Liver (tissue), 3 donors: ENCODE measurements at regions not wholly inside any gene's neighbourhood (a gene's known extent, or its start where the extent isn't known, plus 50 kb on each side); places are given as distances from the start of the nearest gene placed in this dataset.

ENCODE experiments used
- EGR1 ChIP-seq, 2 donors: IDR thresholded peaks; 2 replicates each; pipeline ENCODE4 v1.6.1; 2016 to 2018; ENCODE audit warnings: antibody characterized with exemption in 2 of 2, low read depth in 2 of 2
- FOXA1 ChIP-seq: IDR thresholded peaks from 2 replicates; pipeline ENCODE4 v1.6.1; 2016; ENCODE audit warnings: antibody characterized with exemption
- GABPA ChIP-seq, 2 donors: IDR thresholded peaks in 1 of 2; conservative IDR thresholded peaks in 1 of 2; 2 replicates each; pipeline ENCODE4 v1.6.1; 2016; ENCODE audit warnings: antibody characterized with exemption in 2 of 2, mild to moderate bottlenecking in 1 of 2, moderate library complexity in 1 of 2
- JUND ChIP-seq, 2 donors: IDR thresholded peaks; 2 replicates each; pipeline ENCODE4 v1.6.1; 2016; ENCODE audit warnings: antibody characterized with exemption in 2 of 2
- RAD21 ChIP-seq, 2 donors: IDR thresholded peaks; 2 replicates each; pipeline ENCODE4 v1.6.1; 2016; ENCODE audit warnings: antibody characterized with exemption in 2 of 2, mild to moderate bottlenecking in 2 of 2
- RXRA ChIP-seq, 2 donors: IDR thresholded peaks; 2 replicates each; pipeline ENCODE4 v1.6.1; 2017 to 2018; ENCODE audit warnings: antibody characterized with exemption in 2 of 2, mild to moderate bottlenecking in 1 of 2
- SP1 ChIP-seq: IDR thresholded peaks from 2 replicates; pipeline ENCODE4 v1.6.1; 2018; ENCODE audit warnings: antibody characterized with exemption, mild to moderate bottlenecking
- TAF1 ChIP-seq: conservative IDR thresholded peaks from 2 replicates; pipeline ENCODE4 v1.6.1; 2016; ENCODE audit warnings: antibody characterized with exemption, mild to moderate bottlenecking
- YY1 ChIP-seq: IDR thresholded peaks from 2 replicates; pipeline ENCODE4 v1.6.1; 2016; ENCODE audit warnings: antibody characterized with exemption, mild to moderate bottlenecking
- TF ChIP-seq, protein P1 (sequence below): fragments of 150-350 bp; IDR thresholded peaks from 2 replicates; pipeline ENCODE4 v1.5.1; 2017; ENCODE audit warnings: improper control_type of control experiment, low read depth, low read length; ENCODE audit not compliant: missing input control
- TF ChIP-seq, protein P2 (sequence below): IDR thresholded peaks from 2 replicates; pipeline ENCODE4 v1.6.1; 2016; ENCODE audit warnings: antibody characterized with exemption
- TF ChIP-seq, protein P3 (sequence below): IDR thresholded peaks from 2 replicates; pipeline ENCODE4 v1.6.1; 2016; ENCODE audit warnings: antibody characterized with exemption, mild to moderate bottlenecking
- TF ChIP-seq, protein P4 (sequence below): IDR thresholded peaks from 2 replicates; pipeline ENCODE4 v1.6.1; 2016; ENCODE audit warnings: antibody characterized with exemption
- TF ChIP-seq, protein P5 (sequence below): IDR thresholded peaks from 2 replicates; pipeline ENCODE4 v1.6.1; 2016; ENCODE audit warnings: antibody characterized with exemption
- donor health status: healthy.
- donor health status: healthy.

DNA sequence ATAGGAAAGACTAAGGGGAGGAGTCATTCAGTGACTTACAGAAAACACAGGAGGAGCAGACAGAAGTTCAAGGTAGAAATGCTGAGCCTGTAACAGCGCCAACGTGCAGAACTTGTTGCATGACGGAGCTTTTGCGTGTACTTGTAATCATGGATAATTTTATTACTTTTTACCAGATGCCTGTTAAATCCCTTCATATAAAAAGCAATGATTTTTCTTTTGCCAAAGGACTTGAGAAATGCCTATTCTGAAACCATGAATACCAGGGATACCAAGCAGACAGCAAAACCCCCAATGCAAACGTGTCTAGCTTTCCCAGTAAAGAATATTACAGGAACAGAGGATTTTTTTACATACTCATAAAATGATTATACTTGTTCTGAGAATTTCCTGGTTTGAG, 163.6 kb upstream of the GSC start:
- TF ChIP-seq, protein P1, sequence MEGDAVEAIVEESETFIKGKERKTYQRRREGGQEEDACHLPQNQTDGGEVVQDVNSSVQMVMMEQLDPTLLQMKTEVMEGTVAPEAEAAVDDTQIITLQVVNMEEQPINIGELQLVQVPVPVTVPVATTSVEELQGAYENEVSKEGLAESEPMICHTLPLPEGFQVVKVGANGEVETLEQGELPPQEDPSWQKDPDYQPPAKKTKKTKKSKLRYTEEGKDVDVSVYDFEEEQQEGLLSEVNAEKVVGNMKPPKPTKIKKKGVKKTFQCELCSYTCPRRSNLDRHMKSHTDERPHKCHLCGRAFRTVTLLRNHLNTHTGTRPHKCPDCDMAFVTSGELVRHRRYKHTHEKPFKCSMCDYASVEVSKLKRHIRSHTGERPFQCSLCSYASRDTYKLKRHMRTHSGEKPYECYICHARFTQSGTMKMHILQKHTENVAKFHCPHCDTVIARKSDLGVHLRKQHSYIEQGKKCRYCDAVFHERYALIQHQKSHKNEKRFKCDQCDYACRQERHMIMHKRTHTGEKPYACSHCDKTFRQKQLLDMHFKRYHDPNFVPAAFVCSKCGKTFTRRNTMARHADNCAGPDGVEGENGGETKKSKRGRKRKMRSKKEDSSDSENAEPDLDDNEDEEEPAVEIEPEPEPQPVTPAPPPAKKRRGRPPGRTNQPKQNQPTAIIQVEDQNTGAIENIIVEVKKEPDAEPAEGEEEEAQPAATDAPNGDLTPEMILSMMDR, result no peak
- no peak for TF ChIP-seq RXRA (IDR thresholded peaks at IDR 0.05)
- TF ChIP-seq, protein P2, sequence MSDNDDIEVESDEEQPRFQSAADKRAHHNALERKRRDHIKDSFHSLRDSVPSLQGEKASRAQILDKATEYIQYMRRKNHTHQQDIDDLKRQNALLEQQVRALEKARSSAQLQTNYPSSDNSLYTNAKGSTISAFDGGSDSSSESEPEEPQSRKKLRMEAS, result no peak
- no peak for TF ChIP-seq SP1
- TF ChIP-seq JUND (IDR thresholded peaks at IDR 0.05), result no peak
- TF ChIP-seq YY1, result no peak
- TF ChIP-seq GABPA (IDR thresholded peaks at IDR 0.05 in 1 of 2, conservative IDR thresholded peaks at IDR 0.05 in 1 of 2), result no peak
- TF ChIP-seq TAF1, result no peak
- no peak for TF ChIP-seq EGR1 (IDR thresholded peaks at IDR 0.05; ENCODE audit: low read depth in 2 of 2)
- TF ChIP-seq RAD21 (IDR thresholded peaks at IDR 0.05), result no peak
- no peak for TF ChIP-seq FOXA1
- TF ChIP-seq, protein P3, sequence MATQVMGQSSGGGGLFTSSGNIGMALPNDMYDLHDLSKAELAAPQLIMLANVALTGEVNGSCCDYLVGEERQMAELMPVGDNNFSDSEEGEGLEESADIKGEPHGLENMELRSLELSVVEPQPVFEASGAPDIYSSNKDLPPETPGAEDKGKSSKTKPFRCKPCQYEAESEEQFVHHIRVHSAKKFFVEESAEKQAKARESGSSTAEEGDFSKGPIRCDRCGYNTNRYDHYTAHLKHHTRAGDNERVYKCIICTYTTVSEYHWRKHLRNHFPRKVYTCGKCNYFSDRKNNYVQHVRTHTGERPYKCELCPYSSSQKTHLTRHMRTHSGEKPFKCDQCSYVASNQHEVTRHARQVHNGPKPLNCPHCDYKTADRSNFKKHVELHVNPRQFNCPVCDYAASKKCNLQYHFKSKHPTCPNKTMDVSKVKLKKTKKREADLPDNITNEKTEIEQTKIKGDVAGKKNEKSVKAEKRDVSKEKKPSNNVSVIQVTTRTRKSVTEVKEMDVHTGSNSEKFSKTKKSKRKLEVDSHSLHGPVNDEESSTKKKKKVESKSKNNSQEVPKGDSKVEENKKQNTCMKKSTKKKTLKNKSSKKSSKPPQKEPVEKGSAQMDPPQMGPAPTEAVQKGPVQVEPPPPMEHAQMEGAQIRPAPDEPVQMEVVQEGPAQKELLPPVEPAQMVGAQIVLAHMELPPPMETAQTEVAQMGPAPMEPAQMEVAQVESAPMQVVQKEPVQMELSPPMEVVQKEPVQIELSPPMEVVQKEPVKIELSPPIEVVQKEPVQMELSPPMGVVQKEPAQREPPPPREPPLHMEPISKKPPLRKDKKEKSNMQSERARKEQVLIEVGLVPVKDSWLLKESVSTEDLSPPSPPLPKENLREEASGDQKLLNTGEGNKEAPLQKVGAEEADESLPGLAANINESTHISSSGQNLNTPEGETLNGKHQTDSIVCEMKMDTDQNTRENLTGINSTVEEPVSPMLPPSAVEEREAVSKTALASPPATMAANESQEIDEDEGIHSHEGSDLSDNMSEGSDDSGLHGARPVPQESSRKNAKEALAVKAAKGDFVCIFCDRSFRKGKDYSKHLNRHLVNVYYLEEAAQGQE, result no peak
- TF ChIP-seq, protein P4, sequence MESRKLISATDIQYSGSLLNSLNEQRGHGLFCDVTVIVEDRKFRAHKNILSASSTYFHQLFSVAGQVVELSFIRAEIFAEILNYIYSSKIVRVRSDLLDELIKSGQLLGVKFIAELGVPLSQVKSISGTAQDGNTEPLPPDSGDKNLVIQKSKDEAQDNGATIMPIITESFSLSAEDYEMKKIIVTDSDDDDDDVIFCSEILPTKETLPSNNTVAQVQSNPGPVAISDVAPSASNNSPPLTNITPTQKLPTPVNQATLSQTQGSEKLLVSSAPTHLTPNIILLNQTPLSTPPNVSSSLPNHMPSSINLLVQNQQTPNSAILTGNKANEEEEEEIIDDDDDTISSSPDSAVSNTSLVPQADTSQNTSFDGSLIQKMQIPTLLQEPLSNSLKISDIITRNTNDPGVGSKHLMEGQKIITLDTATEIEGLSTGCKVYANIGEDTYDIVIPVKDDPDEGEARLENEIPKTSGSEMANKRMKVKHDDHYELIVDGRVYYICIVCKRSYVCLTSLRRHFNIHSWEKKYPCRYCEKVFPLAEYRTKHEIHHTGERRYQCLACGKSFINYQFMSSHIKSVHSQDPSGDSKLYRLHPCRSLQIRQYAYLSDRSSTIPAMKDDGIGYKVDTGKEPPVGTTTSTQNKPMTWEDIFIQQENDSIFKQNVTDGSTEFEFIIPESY, result no peak
- TF ChIP-seq, protein P5, sequence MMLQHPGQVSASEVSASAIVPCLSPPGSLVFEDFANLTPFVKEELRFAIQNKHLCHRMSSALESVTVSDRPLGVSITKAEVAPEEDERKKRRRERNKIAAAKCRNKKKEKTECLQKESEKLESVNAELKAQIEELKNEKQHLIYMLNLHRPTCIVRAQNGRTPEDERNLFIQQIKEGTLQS, result no peak
